Lower lobe of right lung (tissue), 2 donors: ENCODE measurements at regions not wholly inside any gene's neighbourhood (a gene's known extent, or its start where the extent isn't known, plus 50 kb on each side); places are given as distances from the start of the nearest gene placed in this dataset.

ENCODE experiments used
- ATAC-seq, 2 donors: fragments of 200-7000 bp; cut with Tn5 transposase; one replicate each; pipeline ENCODE4 v1.9.1; 2020 to 2022; ENCODE audit warnings: mild to moderate bottlenecking in 2 of 2, moderate library complexity in 2 of 2
- DNase-seq: peaks from one replicate; pipeline ENCODE4 v3.0.0-alpha.2; 2020
- H3K27ac ChIP-seq: fragments of 200-600 bp; one replicate; pipeline ENCODE4 v1.8.0; 2022
- H3K27me3 ChIP-seq: fragments of 200-600 bp; one replicate; pipeline ENCODE4 v1.8.0; 2022; ENCODE audit warnings: low read depth
- H3K36me3 ChIP-seq: fragments of 200-600 bp; one replicate; pipeline ENCODE4 v1.8.0; 2022; ENCODE audit warnings: mild to moderate bottlenecking
- H3K4me1 ChIP-seq: fragments of 200-600 bp; one replicate; pipeline ENCODE4 v1.8.0; 2022
- H3K4me3 ChIP-seq: fragments of 200-600 bp; one replicate; pipeline ENCODE4 v1.8.0; 2022; ENCODE audit warnings: mild to moderate bottlenecking
- H3K9me3 ChIP-seq: fragments of 200-600 bp; one replicate; pipeline ENCODE4 v1.8.0; 2022
- intact Hi-C: fragments of 100-400 bp; cut with DNase I; formaldehyde crosslinking; loops from one replicate; pipeline ENCODE4 v1.11.0; 2022
- TF ChIP-seq, protein P1 (sequence below): fragments of 200-600 bp; IDR thresholded peaks from one replicate; pipeline ENCODE4 v1.8.0; 2022; ENCODE audit warnings: antibody characterized with exemption, mild to moderate bottlenecking
- donor health status: DM: no; HTN: yes; CAD: no; lungs with severe emphysema.

DNA sequence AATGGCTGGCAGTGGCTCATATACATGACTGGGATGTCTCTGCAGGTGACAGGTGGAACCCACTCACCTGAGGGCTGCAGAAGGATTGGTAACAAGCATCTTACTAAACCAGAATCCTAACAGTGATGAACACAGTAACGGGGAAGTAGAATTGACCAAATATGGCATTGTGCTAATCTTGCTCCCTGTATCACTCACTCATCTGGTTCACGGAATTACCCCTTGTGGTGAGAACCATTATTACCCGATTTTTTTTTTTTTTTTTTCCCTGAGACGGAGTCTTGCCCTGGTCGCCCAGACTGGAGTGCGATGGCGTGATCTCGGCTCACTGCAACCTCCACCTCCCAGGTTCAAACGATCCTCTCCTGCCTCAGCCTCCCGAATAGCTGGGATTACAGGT is 69.5 kb downstream of the PTPRS start:
- H3K27me3 ChIP-seq = no peaks in the 10 kb centered on the region
- H3K9me3 ChIP-seq = no peaks in the 10 kb centered on the region
- intact Hi-C loops = no loop called here
- no peak for DNase-seq
- TF ChIP-seq, protein P1, sequence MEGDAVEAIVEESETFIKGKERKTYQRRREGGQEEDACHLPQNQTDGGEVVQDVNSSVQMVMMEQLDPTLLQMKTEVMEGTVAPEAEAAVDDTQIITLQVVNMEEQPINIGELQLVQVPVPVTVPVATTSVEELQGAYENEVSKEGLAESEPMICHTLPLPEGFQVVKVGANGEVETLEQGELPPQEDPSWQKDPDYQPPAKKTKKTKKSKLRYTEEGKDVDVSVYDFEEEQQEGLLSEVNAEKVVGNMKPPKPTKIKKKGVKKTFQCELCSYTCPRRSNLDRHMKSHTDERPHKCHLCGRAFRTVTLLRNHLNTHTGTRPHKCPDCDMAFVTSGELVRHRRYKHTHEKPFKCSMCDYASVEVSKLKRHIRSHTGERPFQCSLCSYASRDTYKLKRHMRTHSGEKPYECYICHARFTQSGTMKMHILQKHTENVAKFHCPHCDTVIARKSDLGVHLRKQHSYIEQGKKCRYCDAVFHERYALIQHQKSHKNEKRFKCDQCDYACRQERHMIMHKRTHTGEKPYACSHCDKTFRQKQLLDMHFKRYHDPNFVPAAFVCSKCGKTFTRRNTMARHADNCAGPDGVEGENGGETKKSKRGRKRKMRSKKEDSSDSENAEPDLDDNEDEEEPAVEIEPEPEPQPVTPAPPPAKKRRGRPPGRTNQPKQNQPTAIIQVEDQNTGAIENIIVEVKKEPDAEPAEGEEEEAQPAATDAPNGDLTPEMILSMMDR = no peak
- ATAC-seq = no peak
- peaks cover 38% of the 10 kb centered on the region for H3K36me3 ChIP-seq
- no peak overlapping the region for H3K27ac ChIP-seq
- H3K4me1 ChIP-seq = no peaks in the 10 kb centered on the region
- H3K4me3 ChIP-seq = no peak overlapping the region

DNA sequence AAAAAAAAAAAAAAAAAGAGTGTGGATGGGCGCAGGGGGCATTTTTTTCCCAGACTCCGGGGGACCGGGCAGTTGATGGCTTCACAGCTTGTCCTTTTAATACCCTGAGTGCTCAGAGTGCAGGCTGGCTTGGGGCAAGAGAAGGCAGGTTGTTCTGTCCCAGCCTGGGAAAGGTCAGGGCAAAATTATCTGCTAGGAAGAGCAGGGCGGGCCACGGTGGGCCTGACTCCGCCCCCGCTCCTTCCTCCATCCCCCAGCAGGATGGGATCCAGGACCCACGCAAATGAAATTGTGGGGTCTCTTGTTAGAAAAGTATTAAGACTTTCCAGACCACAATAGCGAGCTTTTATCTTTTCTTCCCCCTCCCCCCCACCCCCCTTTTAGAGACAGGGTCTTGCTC is 70.7 kb downstream of the PTPRS start:
- no peak for DNase-seq
- Histone ChIP-seq H3K36me3 (peaks cover 31% of the 10 kb centered on the region), H3K4me1 (no peaks in the 10 kb centered on the region), H3K27me3 (no peaks in the 10 kb centered on the region), H3K9me3 (no peaks in the 10 kb centered on the region), H3K27ac (no peak overlapping the region), H3K4me3 (no peak overlapping the region)
- intact Hi-C loops = no loop called here
- TF ChIP-seq, protein P1 = no peak
- ATAC-seq = no peak

DNA sequence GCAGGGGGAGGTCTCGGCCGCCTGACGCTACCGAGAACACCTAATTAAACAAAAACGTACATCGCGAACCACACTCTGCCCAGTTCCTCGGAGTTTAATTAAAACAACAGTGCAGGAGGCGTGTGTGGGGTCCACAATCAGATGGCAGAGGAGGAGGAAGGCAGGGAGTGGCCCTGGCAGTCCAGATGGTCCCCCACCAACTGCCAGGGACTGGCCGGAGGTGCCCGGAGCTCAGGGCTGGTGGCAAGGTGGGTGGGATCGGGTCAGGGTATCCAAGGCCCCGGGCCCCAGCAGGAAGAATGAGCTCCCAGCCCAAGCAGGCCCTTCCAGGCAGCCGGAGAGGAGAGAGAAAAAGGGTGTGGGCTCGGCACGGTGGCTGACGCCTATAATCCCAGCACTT is 71.3 kb downstream of the PTPRS start:
- peaks cover 31% of the 10 kb centered on the region for H3K36me3 ChIP-seq
- ATAC-seq = no peak
- H3K4me1 ChIP-seq = no peaks in the 10 kb centered on the region
- TF ChIP-seq, protein P1 = no peak
- no peak overlapping the region for H3K27ac ChIP-seq
- no peaks in the 10 kb centered on the region for H3K27me3 ChIP-seq
- H3K9me3 ChIP-seq = no peaks in the 10 kb centered on the region
- intact Hi-C loops = no loop called here
- H3K4me3 ChIP-seq = no peak overlapping the region
- DNase-seq = no peak

DNA sequence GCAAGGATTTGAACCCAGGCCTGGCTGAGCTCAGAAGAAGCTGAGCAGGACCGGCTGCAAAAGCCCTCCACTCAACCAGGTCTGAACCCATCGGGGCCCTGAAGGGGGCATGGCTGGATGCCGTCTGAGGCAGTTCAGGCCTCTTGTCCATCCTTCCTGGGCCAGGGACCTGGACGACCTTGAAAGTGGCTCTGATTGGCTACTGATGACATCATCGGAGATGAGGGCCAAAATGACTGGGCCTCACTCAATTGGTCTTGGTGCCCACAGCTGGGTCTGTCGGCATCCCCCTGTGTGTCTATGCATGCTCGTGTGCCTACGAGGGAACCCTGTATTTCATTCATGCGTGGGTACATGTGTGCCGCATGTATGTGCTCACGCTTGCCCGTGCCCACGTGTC is 71.8 kb downstream of the PTPRS start:
- TF ChIP-seq, protein P1 = no peak
- Histone ChIP-seq H3K27me3 (no peaks in the 10 kb centered on the region), H3K4me1 (no peaks in the 10 kb centered on the region), H3K27ac (no peak overlapping the region), H3K36me3 (peaks cover 33% of the 10 kb centered on the region), H3K4me3 (no peak overlapping the region), H3K9me3 (no peaks in the 10 kb centered on the region)
- DNase-seq (no peak), ATAC-seq (no peak)
- intact Hi-C loops = no loop called here

DNA sequence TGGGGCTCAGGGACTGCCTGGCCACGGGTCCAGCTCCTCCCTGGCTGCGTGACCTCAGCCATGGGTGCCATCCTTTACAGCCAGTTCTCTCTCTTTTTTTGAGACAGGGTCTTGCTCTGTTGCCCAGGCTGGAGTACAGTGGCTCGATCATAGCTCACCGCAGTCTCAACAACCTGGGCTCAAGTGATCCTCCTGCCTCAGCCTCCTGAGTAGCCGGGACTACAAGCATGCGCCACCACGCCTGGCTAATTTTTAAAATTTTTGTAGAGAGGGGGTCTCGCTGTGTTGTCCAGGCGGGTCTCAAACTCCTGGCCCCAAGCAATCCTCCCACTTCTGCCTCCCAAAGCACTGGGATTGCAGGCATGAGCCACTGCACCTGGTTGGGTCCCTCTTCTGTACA is 75.4 kb downstream of the PTPRS start:
- H3K36me3 ChIP-seq = peaks cover 17% of the 10 kb centered on the region
- H3K27me3 ChIP-seq = no peaks in the 10 kb centered on the region
- intact Hi-C loops = no loop called here
- no peak overlapping the region for H3K4me3 ChIP-seq
- H3K9me3 ChIP-seq = no peaks in the 10 kb centered on the region
- DNase-seq (no peak), ATAC-seq (no peak)
- H3K4me1 ChIP-seq = no peaks in the 10 kb centered on the region
- TF ChIP-seq, protein P1 = no peak
- no peak overlapping the region for H3K27ac ChIP-seq

DNA sequence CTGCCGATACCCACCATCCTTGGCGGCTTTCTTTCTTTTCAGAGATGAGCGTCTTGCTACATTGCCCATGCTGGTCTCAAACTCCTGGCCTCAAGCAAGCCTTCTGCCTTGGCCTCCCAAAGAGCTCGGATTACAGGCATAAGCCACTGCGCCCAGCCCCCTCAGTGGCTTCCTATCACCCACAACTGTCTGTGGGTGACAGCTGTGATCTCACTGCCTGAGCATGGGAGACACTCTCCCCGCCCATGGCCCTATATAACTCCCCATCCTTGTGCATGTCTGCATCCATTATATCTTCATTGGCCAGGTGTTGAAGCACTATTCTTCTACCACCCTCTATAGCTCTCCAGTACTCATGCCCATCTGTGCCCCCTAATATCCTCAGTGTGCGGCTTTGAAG is 76.2 kb downstream of the PTPRS start:
- DNase-seq (no peak), ATAC-seq (no peak)
- Histone ChIP-seq H3K9me3 (no peaks in the 10 kb centered on the region), H3K4me3 (no peak overlapping the region), H3K36me3 (peaks cover 22% of the 10 kb centered on the region), H3K27ac (no peak overlapping the region), H3K27me3 (no peaks in the 10 kb centered on the region), H3K4me1 (no peaks in the 10 kb centered on the region)
- TF ChIP-seq, protein P1 = no peak
- intact Hi-C loops = no loop called here
